Stimulated activated effector memory CD8-positive, alpha-beta T cell treated with anti-CD3 and anti-CD28 coated beads, Interleukin-12 subunit alpha, Interleukin-12 subunit beta, amount 100 ng/mL, for 72 hours (primary cell): ENCODE measurements at regions not wholly inside any gene's neighbourhood (a gene's known extent, or its start where the extent isn't known, plus 50 kb on each side); places are given as distances from the start of the nearest gene placed in this dataset.

Experiments
- ATAC-seq: fragments of 150-1000 bp; cut with Tn5 transposase; 2 replicates; pipeline ENCODE4 v1.10.0; 2021
- DNase-seq, 2 donors: peaks; one replicate each; pipeline ENCODE4 v3.0.0; 2021 to 2022; ENCODE audit warnings: low spot score in 2 of 2
- H3K27ac Mint-ChIP-seq: one replicate; pipeline ENCODE4 v1.8.0; 2022; ENCODE audit warnings: mild to moderate bottlenecking, mixed read lengths
- H3K36me3 Mint-ChIP-seq: one replicate; pipeline ENCODE4 v1.8.0; 2022; ENCODE audit warnings: mild to moderate bottlenecking, mixed read lengths
- H3K4me1 Mint-ChIP-seq: one replicate; pipeline ENCODE4 v1.8.0; 2022; ENCODE audit warnings: mixed read lengths
- H3K4me3 Mint-ChIP-seq: one replicate; pipeline ENCODE4 v1.8.0; 2022; ENCODE audit warnings: mild to moderate bottlenecking, mixed read lengths
- H3K9me3 Mint-ChIP-seq: one replicate; pipeline ENCODE4 v1.8.0; 2022; ENCODE audit warnings: mixed read lengths

GRCh38 chr4:56251556-56251955 lies 135.7 kb downstream of the AASDH start:
- no peaks in the 10 kb centered on the region for H3K4me1 Mint-ChIP-seq
- H3K36me3 Mint-ChIP-seq = no peaks in the 10 kb centered on the region

GRCh38 chr4:56250776-56251175 lies 136.5 kb downstream of the AASDH start:
- no peak overlapping the region for H3K4me3 Mint-ChIP-seq
- no peaks in the 10 kb centered on the region for H3K4me1 Mint-ChIP-seq
- ATAC-seq (no peak), DNase-seq (no peak)
- no peaks in the 10 kb centered on the region for H3K36me3 Mint-ChIP-seq
- H3K9me3 Mint-ChIP-seq = no peaks in the 10 kb centered on the region
- no peak overlapping the region for H3K27ac Mint-ChIP-seq

More at GRCh38 chr4:56251556-56251955, 135.7 kb downstream of the AASDH start:
- Mint-ChIP-seq H3K9me3 (no peaks in the 10 kb centered on the region), H3K4me3 (no peak overlapping the region), H3K27ac (no peak overlapping the region)
- ATAC-seq (no peak), DNase-seq (no peak)

GRCh38 chr4:56247646-56248045 lies 139.6 kb downstream of the AASDH start:
- H3K36me3 Mint-ChIP-seq = no peaks in the 10 kb centered on the region
- DNase-seq (no peak), ATAC-seq (no peak)
- no peaks in the 10 kb centered on the region for H3K9me3 Mint-ChIP-seq
- H3K4me1 Mint-ChIP-seq = no peaks in the 10 kb centered on the region
- H3K4me3 Mint-ChIP-seq = no peak overlapping the region
- H3K27ac Mint-ChIP-seq = no peak overlapping the region

- Mint-ChIP-seq H3K27ac (no peak overlapping the region), H3K9me3 (no peaks in the 10 kb centered on the region), H3K36me3 (no peaks in the 10 kb centered on the region), H3K4me3 (no peak overlapping the region), H3K4me1 (no peaks in the 10 kb centered on the region)
- ATAC-seq (peak; percentile 26), DNase-seq (no peak)
Measured at GRCh38 chr4:56246233-56246610, 141.1 kb downstream of the AASDH start.

GRCh38 chr4:56245547-56246232 lies 141.6 kb downstream of the AASDH start:
- ATAC-seq (no peak), DNase-seq (no peak)
- no peaks in the 10 kb centered on the region for H3K9me3 Mint-ChIP-seq
- no peak overlapping the region for H3K4me3 Mint-ChIP-seq
- no peaks in the 10 kb centered on the region for H3K4me1 Mint-ChIP-seq
- no peak overlapping the region for H3K27ac Mint-ChIP-seq
- H3K36me3 Mint-ChIP-seq = no peaks in the 10 kb centered on the region

GRCh38 chr4:56244681-56245080 lies 142.6 kb downstream of the AASDH start:
- no peaks in the 10 kb centered on the region for H3K36me3 Mint-ChIP-seq
- ATAC-seq (no peak), DNase-seq (no peak)
- no peak overlapping the region for H3K27ac Mint-ChIP-seq
- H3K4me1 Mint-ChIP-seq = no peaks in the 10 kb centered on the region
- H3K9me3 Mint-ChIP-seq = no peaks in the 10 kb centered on the region
- no peak overlapping the region for H3K4me3 Mint-ChIP-seq

GRCh38 chr4:56243107-56243506 lies 144.2 kb downstream of the AASDH start:
- H3K4me3 Mint-ChIP-seq = no peak overlapping the region
- DNase-seq (no peak), ATAC-seq (no peak)
- no peak overlapping the region for H3K27ac Mint-ChIP-seq
- H3K9me3 Mint-ChIP-seq = no peaks in the 10 kb centered on the region
- no peaks in the 10 kb centered on the region for H3K36me3 Mint-ChIP-seq
- H3K4me1 Mint-ChIP-seq = no peaks in the 10 kb centered on the region

GRCh38 chr4:56241500-56241899 lies 145.8 kb downstream of the AASDH start:
- no peaks in the 10 kb centered on the region for H3K9me3 Mint-ChIP-seq

GRCh38 chr4:56240554-56241174 lies 146.6 kb downstream of the AASDH start:
- Mint-ChIP-seq H3K36me3 (no peaks in the 10 kb centered on the region), H3K4me3 (no peak overlapping the region), H3K27ac (no peak overlapping the region), H3K9me3 (no peaks in the 10 kb centered on the region), H3K4me1 (no peaks in the 10 kb centered on the region)
- no peak for ATAC-seq
- DNase-seq = no peak

More at GRCh38 chr4:56241500-56241899, 145.8 kb downstream of the AASDH start:
- Mint-ChIP-seq H3K4me1 (no peaks in the 10 kb centered on the region), H3K36me3 (no peaks in the 10 kb centered on the region), H3K27ac (no peak overlapping the region), H3K4me3 (no peak overlapping the region)
- DNase-seq (no peak), ATAC-seq (no peak)

GRCh38 chr4:56238251-56238650 lies 149.0 kb downstream of the AASDH start:
- H3K27ac Mint-ChIP-seq = no peak overlapping the region
- H3K36me3 Mint-ChIP-seq = no peaks in the 10 kb centered on the region
- no peaks in the 10 kb centered on the region for H3K9me3 Mint-ChIP-seq
- no peak for DNase-seq
- no peak overlapping the region for H3K4me3 Mint-ChIP-seq
- no peaks in the 10 kb centered on the region for H3K4me1 Mint-ChIP-seq
- ATAC-seq = no peak

GRCh38 chr4:56235725-56236124 lies 151.6 kb downstream of the AASDH start:
- Mint-ChIP-seq H3K9me3 (peaks cover 5% of the 10 kb centered on the region), H3K36me3 (no peaks in the 10 kb centered on the region), H3K4me1 (no peaks in the 10 kb centered on the region), H3K27ac (no peak overlapping the region), H3K4me3 (no peak overlapping the region)
- ATAC-seq (no peak), DNase-seq (no peak)

- no peaks in the 10 kb centered on the region for H3K4me1 Mint-ChIP-seq
- peaks cover 5% of the 10 kb centered on the region for H3K9me3 Mint-ChIP-seq
- H3K27ac Mint-ChIP-seq = no peak overlapping the region
- no peak for DNase-seq
- no peak for ATAC-seq
- H3K36me3 Mint-ChIP-seq = no peaks in the 10 kb centered on the region
- H3K4me3 Mint-ChIP-seq = no peak overlapping the region
Measured at GRCh38 chr4:56235011-56235410, 152.3 kb downstream of the AASDH start.

GRCh38 chr4:56234098-56234497 lies 153.2 kb downstream of the AASDH start:
- Mint-ChIP-seq H3K27ac (no peak overlapping the region), H3K4me3 (no peak overlapping the region), H3K36me3 (no peaks in the 10 kb centered on the region), H3K4me1 (no peaks in the 10 kb centered on the region), H3K9me3 (peaks cover 5% of the 10 kb centered on the region)
- ATAC-seq = no peak
- no peak for DNase-seq

GRCh38 chr4:56231410-56231809 lies 155.9 kb downstream of the AASDH start:
- Mint-ChIP-seq H3K9me3 (peaks cover 5% of the 10 kb centered on the region), H3K36me3 (no peaks in the 10 kb centered on the region), H3K4me3 (no peak overlapping the region), H3K27ac (no peak overlapping the region), H3K4me1 (no peaks in the 10 kb centered on the region)
- DNase-seq (no peak), ATAC-seq (no peak)

GRCh38 chr4:56229947-56230346 lies 157.3 kb downstream of the AASDH start:
- ATAC-seq = no peak

GRCh38 chr4:56227301-56227835 lies 159.9 kb downstream of the AASDH start:
- ATAC-seq = no peak
- H3K4me3 Mint-ChIP-seq = no peak overlapping the region
- DNase-seq = no peak
- H3K27ac Mint-ChIP-seq = no peak overlapping the region
- H3K9me3 Mint-ChIP-seq = peaks cover 5% of the 10 kb centered on the region
- no peaks in the 10 kb centered on the region for H3K4me1 Mint-ChIP-seq
- H3K36me3 Mint-ChIP-seq = no peaks in the 10 kb centered on the region

More at GRCh38 chr4:56229947-56230346, 157.3 kb downstream of the AASDH start:
- DNase-seq = no peak
- H3K9me3 Mint-ChIP-seq = peaks cover 5% of the 10 kb centered on the region
- no peaks in the 10 kb centered on the region for H3K36me3 Mint-ChIP-seq
- no peaks in the 10 kb centered on the region for H3K4me1 Mint-ChIP-seq
- H3K4me3 Mint-ChIP-seq = no peak overlapping the region
- H3K27ac Mint-ChIP-seq = no peak overlapping the region
